GM12875 (cell line): ENCODE measurements at regions not wholly inside any gene's neighbourhood (a gene's known extent, or its start where the extent isn't known, plus 50 kb on each side); places are given as distances from the start of the nearest gene placed in this dataset.
"Not testable (repeated sequence)": the region's sequence is repeated elsewhere in the genome, so short reads cannot be mapped to it uniquely, and the experiment has no call there.

Source experiments
- H3K4me3 ChIP-seq: one replicate; pipeline ENCODE4 v1.5.1; 2011; ENCODE audit warnings: low read depth, low read length, control low read depth
- TF ChIP-seq, protein P1 (sequence below): IDR thresholded peaks from 2 replicates; pipeline ENCODE4 v1.5.1; 2011; ENCODE audit warnings: low read depth, mild to moderate bottlenecking, control low read depth, inconsistent platforms, low read length, moderate library complexity, borderline replicate concordance; ENCODE audit not compliant: insufficient read depth

DNA sequence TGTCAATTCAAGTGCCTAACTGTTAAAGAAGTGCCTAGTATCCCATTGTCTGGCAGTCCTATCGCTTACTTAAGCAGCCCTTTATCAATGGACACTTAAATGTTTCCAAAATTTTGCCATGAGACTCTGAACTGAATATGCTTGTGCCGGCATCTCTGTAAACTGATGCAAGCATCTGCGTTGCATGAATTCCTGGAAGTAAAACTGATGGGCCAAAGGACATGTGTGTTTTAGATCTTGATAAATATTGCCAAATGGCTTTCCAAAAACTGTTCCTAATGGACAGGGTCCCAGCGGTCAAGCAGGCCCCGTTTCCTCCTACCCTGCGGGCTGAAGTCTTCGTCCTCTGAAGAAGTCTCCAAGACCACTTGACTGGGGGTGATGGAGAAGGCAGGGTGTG is 121.3 kb upstream of the ZNF516 start:
- H3K4me3 ChIP-seq, result no peak overlapping the region
- TF ChIP-seq, protein P1, sequence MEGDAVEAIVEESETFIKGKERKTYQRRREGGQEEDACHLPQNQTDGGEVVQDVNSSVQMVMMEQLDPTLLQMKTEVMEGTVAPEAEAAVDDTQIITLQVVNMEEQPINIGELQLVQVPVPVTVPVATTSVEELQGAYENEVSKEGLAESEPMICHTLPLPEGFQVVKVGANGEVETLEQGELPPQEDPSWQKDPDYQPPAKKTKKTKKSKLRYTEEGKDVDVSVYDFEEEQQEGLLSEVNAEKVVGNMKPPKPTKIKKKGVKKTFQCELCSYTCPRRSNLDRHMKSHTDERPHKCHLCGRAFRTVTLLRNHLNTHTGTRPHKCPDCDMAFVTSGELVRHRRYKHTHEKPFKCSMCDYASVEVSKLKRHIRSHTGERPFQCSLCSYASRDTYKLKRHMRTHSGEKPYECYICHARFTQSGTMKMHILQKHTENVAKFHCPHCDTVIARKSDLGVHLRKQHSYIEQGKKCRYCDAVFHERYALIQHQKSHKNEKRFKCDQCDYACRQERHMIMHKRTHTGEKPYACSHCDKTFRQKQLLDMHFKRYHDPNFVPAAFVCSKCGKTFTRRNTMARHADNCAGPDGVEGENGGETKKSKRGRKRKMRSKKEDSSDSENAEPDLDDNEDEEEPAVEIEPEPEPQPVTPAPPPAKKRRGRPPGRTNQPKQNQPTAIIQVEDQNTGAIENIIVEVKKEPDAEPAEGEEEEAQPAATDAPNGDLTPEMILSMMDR, result no peak

DNA sequence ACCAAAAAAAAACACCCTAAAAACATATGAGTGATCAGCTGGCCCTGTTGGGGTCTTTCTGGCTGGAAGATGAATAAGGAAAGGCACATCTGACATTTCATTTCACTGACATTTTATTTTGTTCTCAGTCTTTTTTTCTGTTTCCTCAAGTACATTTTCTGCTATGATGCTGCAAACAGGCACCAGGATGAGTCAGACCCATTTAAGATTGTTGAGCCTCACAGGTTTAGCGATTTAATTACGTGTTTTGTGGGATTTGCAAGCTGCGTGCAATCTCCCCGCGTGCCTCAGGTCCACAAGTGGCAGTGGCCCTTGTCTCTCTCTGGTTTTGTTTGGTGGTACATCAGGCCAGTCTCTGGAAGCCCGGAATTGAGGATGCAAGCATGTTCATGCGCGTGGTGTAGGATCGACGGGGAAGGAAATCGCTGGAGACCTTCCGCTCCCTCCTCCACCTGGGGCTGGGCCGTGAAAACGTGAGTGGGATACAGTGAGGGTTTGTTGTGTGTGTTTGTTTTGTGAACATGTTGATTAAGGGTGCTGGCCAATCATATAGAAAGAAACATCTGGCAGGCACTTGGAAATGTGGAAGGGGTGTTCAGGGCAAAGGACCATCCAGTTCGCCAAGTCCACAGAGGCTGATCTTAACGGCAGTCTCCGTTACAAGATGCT is 120.2 kb upstream of the ZNF516 start:
- TF ChIP-seq, protein P1, result no peak
- H3K4me3 ChIP-seq, result no peak overlapping the region

DNA sequence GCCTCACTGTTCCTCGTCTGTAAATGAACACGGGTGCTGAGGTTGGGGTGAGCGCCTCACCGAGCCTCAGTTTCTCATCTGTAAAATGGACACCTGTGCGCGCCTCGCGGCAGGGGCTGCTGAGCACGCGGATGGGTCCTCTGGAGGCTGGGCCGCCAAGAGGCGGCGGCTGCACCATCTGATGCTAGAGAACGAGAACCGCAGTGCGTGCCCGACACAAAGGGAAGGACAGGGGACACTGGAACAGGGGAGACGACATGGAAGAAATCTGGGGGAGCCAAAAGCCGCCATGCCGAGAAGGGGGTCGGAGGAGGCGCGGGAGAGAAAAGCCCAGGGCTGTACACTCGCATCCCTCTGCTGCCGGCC is 118.7 kb upstream of the ZNF516 start:
- H3K4me3 ChIP-seq, result no peak overlapping the region

DNA sequence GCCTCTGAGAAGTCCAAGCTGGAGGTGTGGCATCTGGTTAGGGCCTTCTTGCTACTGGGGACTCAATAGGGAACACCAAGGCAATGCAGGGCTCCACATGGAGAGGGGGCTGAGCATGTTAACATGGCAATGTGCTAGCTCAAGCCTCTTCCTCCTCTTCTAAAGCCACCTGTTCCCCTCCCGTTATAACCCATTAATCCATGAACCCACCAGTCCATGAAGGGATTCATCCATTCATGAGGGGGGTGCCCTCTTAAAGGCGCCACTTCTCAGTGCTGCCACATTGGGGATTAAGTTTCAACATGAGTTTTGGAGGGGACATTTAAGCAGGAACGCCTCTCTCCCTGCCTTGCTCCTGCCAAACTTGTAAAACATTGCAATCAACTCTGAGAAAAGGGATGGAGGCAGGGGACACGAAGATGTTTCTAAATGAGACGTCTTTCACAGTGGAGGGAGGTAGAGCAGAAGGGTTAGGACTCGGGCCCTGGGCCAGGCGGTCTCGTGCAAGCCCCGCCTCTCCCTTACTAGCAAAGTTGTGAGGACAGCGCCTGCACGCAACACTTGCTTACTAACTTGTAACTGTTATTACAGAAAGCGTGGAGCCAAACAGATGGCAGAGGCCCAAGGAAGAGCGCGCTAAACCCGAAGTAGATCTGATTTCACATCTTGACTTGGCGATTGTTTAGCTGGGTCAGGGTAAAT is 118.2 kb upstream of the ZNF516 start:
- TF ChIP-seq, protein P1, result no peak
- H3K4me3 ChIP-seq, result no peak overlapping the region

More for the DNA sequence above, 118.7 kb upstream of the ZNF516 start:
- TF ChIP-seq, protein P1, result no peak

DNA sequence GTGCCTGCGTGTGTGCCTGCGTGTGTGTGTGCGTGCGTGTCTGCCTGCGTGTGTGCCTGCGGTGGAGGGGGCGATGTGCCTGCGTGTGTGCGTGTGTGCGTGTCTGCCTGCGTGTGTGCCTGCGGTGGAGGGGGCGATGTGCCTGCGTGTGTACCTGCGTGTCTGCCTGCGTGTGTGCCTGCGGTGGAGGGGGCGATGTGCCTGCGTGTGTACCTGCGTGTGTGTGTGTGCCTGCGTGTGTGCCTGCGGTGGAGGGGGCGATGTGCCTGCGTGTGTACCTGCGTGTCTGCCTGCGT is 116.7 kb upstream of the ZNF516 start:
- not testable (repeated sequence) for H3K4me3 ChIP-seq

DNA sequence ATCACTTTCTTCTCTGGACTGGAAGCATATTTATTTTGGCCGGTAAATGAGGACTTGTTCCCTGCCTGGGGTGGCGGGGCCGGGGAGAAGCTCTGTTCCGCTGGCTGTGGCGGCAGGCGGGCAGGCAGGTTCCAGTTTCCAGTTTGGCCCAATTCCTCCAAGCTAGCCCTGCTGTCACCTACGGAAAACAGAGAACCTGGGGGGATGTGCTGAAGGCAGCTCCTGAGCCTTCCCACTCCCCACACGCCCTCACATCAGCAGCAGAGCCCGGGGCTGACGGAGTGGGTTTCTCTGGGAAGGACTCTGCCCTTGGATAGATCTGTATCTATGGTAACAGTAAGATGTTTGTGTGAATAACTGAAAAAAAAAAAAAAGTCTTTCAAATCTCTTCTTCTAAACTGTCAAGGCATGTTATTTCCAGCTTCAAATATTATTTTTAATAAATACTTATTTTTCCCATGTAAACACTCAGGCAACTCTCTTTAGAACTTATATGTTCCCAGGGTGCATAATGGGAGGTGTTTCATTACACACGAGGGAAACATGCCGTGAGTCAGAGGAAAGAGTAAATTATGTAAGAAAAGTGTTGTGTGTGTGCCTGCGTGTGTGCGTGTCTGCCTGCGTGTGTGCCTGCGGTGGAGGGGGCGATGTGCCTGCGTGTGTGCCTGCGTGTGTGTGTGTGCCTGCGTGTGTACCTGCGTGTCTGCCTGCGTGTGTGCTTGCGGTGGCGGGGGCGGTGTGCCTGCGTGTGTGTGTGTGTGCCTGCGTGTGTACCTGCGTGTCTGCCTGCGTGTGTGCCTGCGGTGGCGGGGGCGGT is 116.1 kb upstream of the ZNF516 start:
- TF ChIP-seq, protein P1, result no peak
- H3K4me3 ChIP-seq, result no peak overlapping the region

DNA sequence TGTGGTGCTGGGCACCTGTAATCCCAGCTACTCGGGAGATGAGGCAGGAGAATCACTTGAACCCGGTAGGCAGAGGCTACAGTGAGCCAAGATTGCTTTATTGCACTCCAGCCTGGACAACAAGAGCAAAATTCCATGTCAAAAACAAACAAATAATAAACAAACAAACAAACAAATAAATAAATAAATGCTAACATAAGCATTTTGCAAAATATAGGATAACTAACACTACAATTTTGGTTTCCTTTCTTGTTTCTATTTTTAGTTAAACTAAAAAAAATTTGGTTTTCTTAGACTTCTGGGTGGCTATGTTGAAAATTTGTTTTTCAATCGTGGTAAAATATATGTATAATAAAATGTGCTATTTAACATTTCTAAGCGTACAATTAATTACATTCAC is 115.0 kb upstream of the ZNF516 start:
- TF ChIP-seq, protein P1, result no peak
- no peak overlapping the region for H3K4me3 ChIP-seq
